Activated CD4-positive, alpha-beta memory T cell treated with anti-CD3 and anti-CD28 coated beads for 36 hours (primary cell): ENCODE measurements at regions not wholly inside any gene's neighbourhood (a gene's known extent, or its start where the extent isn't known, plus 50 kb on each side); places are given as distances from the start of the nearest gene placed in this dataset.
"Not testable (repeated sequence)": the region's sequence is repeated elsewhere in the genome, so short reads cannot be mapped to it uniquely, and the experiment has no call there.

Source experiments
- CTCF ChIA-PET: fragments of 350-600 bp; sonication (Branson Sonifier 250); formaldehyde crosslinking; loops from one replicate; lab custom pipeline; 2021; ENCODE audit warnings: antibody characterized with exemption, inconsistent platforms; lab: Charles Lee
- POLR2A ChIA-PET: fragments of 350-600 bp; sonication (Branson Sonifier 250); formaldehyde crosslinking; loops from one replicate; lab custom pipeline; 2021; ENCODE audit warnings: antibody characterized with exemption; lab: Charles Lee
- DNase-seq: peaks from one replicate; pipeline ENCODE4 v3.0.0-alpha.2; 2020
- H3K27ac Mint-ChIP-seq: one replicate; pipeline ENCODE4 v1.8.0; 2021; ENCODE audit warnings: mixed read lengths
- H3K27me3 Mint-ChIP-seq: one replicate; pipeline ENCODE4 v1.8.0; 2021; ENCODE audit warnings: mixed read lengths
- H3K36me3 Mint-ChIP-seq: one replicate; pipeline ENCODE4 v1.8.0; 2021; ENCODE audit warnings: mixed read lengths
- H3K4me1 Mint-ChIP-seq: one replicate; pipeline ENCODE4 v1.8.0; 2021; ENCODE audit warnings: low read depth, mixed read lengths
- H3K4me3 Mint-ChIP-seq: one replicate; pipeline ENCODE4 v1.8.0; 2021; ENCODE audit warnings: mild to moderate bottlenecking, mixed read lengths
- H3K9me3 Mint-ChIP-seq: one replicate; pipeline ENCODE4 v1.8.0; 2021; ENCODE audit warnings: mixed read lengths
- intact Hi-C: fragments of 100-400 bp; cut with micrococcal nuclease; formaldehyde crosslinking; loops from one replicate; pipeline ENCODE4 v1.15.1; 2023

- H3K36me3 Mint-ChIP-seq: no peaks in the 10 kb centered on the region
- ChIA-PET POLR2A (no interaction called here), CTCF (no interaction called here)
- H3K27ac Mint-ChIP-seq: no peak overlapping the region
- DNase-seq: no peak
- peaks cover 4% of the 10 kb centered on the region for H3K27me3 Mint-ChIP-seq
- H3K4me3 Mint-ChIP-seq: no peak overlapping the region
- intact Hi-C loops: no loop called here
- H3K9me3 Mint-ChIP-seq: peaks cover 2% of the 10 kb centered on the region
- peaks cover 3% of the 10 kb centered on the region for H3K4me1 Mint-ChIP-seq
Observed at GRCh38 chr6:154619146-154619545, 108.7 kb upstream of the CNKSR3 start.

GRCh38 chr6:154621686-154622085, 111.2 kb upstream of the CNKSR3 start:
- Mint-ChIP-seq H3K27me3 (peaks cover 4% of the 10 kb centered on the region), H3K36me3 (peaks cover 3% of the 10 kb centered on the region), H3K9me3 (peaks cover 13% of the 10 kb centered on the region), H3K4me1 (peaks cover 3% of the 10 kb centered on the region), H3K4me3 (no peak overlapping the region), H3K27ac (no peak overlapping the region)
- no peak for DNase-seq
- ChIA-PET POLR2A (no interaction called here), CTCF (no interaction called here)
- intact Hi-C loops: no loop called here

GRCh38 chr6:154622618-154623336, 110.4 kb upstream of the SCAF8 start:
- CTCF ChIA-PET: no interaction called here

GRCh38 chr6:154623391-154623790, 109.8 kb upstream of the SCAF8 start:
- intact Hi-C loops: no loop called here
- peaks cover 3% of the 10 kb centered on the region for H3K4me1 Mint-ChIP-seq
- H3K4me3 Mint-ChIP-seq: no peak overlapping the region
- H3K9me3 Mint-ChIP-seq: peaks cover 13% of the 10 kb centered on the region
- H3K27me3 Mint-ChIP-seq: peaks cover 4% of the 10 kb centered on the region
- CTCF ChIA-PET: no interaction called here
- no peak for DNase-seq
- H3K36me3 Mint-ChIP-seq: peaks cover 3% of the 10 kb centered on the region
- H3K27ac Mint-ChIP-seq: no peak overlapping the region
- POLR2A ChIA-PET: no interaction called here

More at GRCh38 chr6:154622618-154623336, 110.4 kb upstream of the SCAF8 start:
- Mint-ChIP-seq H3K4me3 (no peak overlapping the region), H3K36me3 (peaks cover 3% of the 10 kb centered on the region), H3K9me3 (peaks cover 13% of the 10 kb centered on the region), H3K27me3 (peaks cover 4% of the 10 kb centered on the region), H3K4me1 (peaks cover 3% of the 10 kb centered on the region), H3K27ac (no peak overlapping the region)
- POLR2A ChIA-PET: no interaction called here
- intact Hi-C loops: no loop called here
- DNase-seq: no peak

- intact Hi-C loops: no loop called here
- Mint-ChIP-seq H3K27ac (no peak overlapping the region), H3K27me3 (peaks cover 3% of the 10 kb centered on the region), H3K4me1 (peaks cover 2% of the 10 kb centered on the region), H3K36me3 (peaks cover 3% of the 10 kb centered on the region), H3K4me3 (no peak overlapping the region), H3K9me3 (peaks cover 13% of the 10 kb centered on the region)
- POLR2A ChIA-PET: interaction anchor here (0.6 kb wide), 2 partner anchors 238 to 463 kb away, joined by 3 read pairs; no protein-coding TSS in a partner anchor
- DNase-seq: no peak
- CTCF ChIA-PET: no interaction called here
Observed at GRCh38 chr6:154624038-154624599, 109.1 kb upstream of the SCAF8 start.

GRCh38 chr6:154624727-154625126, 108.5 kb upstream of the SCAF8 start:
- CTCF ChIA-PET: interaction anchor here (1.2 kb wide), 1 partner anchor 51 kb away, joined by 3 read pairs; no protein-coding TSS in a partner anchor
- DNase-seq, H3K4me1 Mint-ChIP-seq, intact Hi-C loops, H3K4me3 Mint-ChIP-seq, H3K27ac Mint-ChIP-seq, H3K27me3 Mint-ChIP-seq, H3K36me3 Mint-ChIP-seq: not testable (repeated sequence)
- H3K9me3 Mint-ChIP-seq: peaks cover 13% of the 10 kb centered on the region
- POLR2A ChIA-PET: interaction anchor here (0.6 kb wide), 1 partner anchor 462 kb away, joined by 3 read pairs; no protein-coding TSS in a partner anchor

GRCh38 chr6:154625721-154626120, 107.5 kb upstream of the SCAF8 start:
- no peak overlapping the region for H3K27ac Mint-ChIP-seq
- intact Hi-C loops: no loop called here
- peaks cover 3% of the 10 kb centered on the region for H3K27me3 Mint-ChIP-seq
- POLR2A ChIA-PET: no interaction called here
- H3K4me1 Mint-ChIP-seq: no peaks in the 10 kb centered on the region
- DNase-seq: no peak
- H3K36me3 Mint-ChIP-seq: peaks cover 3% of the 10 kb centered on the region
- no peak overlapping the region for H3K4me3 Mint-ChIP-seq
- CTCF ChIA-PET: interaction anchor here (0.6 to 1.2 kb wide), 2 partner anchors 50 to 58 kb away, joined by 3 read pairs; no protein-coding TSS in a partner anchor
- peaks cover 13% of the 10 kb centered on the region for H3K9me3 Mint-ChIP-seq

- Mint-ChIP-seq H3K9me3 (peaks cover 19% of the 10 kb centered on the region), H3K36me3 (peaks cover 3% of the 10 kb centered on the region), H3K27me3 (peaks cover 16% of the 10 kb centered on the region), H3K4me3 (no peak overlapping the region), H3K4me1 (no peaks in the 10 kb centered on the region), H3K27ac (no peak overlapping the region)
- intact Hi-C loops: no loop called here
- ChIA-PET CTCF (no interaction called here), POLR2A (interaction anchor here (0.7 kb wide), 1 partner anchor 49 kb away, joined by 4 read pairs; no protein-coding TSS in a partner anchor)
- DNase-seq: no peak
Observed at GRCh38 chr6:154629127-154629526, 104.1 kb upstream of the SCAF8 start.

GRCh38 chr6:154632119-154632518, 101.1 kb upstream of the SCAF8 start:
- Mint-ChIP-seq H3K36me3 (no peaks in the 10 kb centered on the region), H3K27ac (no peak overlapping the region)

GRCh38 chr6:154637392-154637791, 95.8 kb upstream of the SCAF8 start:
- peaks cover 9% of the 10 kb centered on the region for H3K27me3 Mint-ChIP-seq
- H3K9me3 Mint-ChIP-seq: peaks cover 13% of the 10 kb centered on the region
- no peak overlapping the region for H3K27ac Mint-ChIP-seq
- DNase-seq: no peak
- no peaks in the 10 kb centered on the region for H3K36me3 Mint-ChIP-seq
- ChIA-PET CTCF (no interaction called here), POLR2A (no interaction called here)
- H3K4me1 Mint-ChIP-seq: no peaks in the 10 kb centered on the region
- intact Hi-C loops: no loop called here
- no peak overlapping the region for H3K4me3 Mint-ChIP-seq

More at GRCh38 chr6:154632119-154632518, 101.1 kb upstream of the SCAF8 start:
- no peak for DNase-seq
- peaks cover 8% of the 10 kb centered on the region for H3K9me3 Mint-ChIP-seq
- POLR2A ChIA-PET: no interaction called here
- intact Hi-C loops: no loop called here
- CTCF ChIA-PET: no interaction called here
- peaks cover 16% of the 10 kb centered on the region for H3K27me3 Mint-ChIP-seq
- no peaks in the 10 kb centered on the region for H3K4me1 Mint-ChIP-seq
- no peak overlapping the region for H3K4me3 Mint-ChIP-seq

- Mint-ChIP-seq H3K4me3 (no peak overlapping the region), H3K36me3 (no peaks in the 10 kb centered on the region), H3K9me3 (peaks cover 11% of the 10 kb centered on the region), H3K27ac (no peak overlapping the region), H3K27me3 (peaks cover 3% of the 10 kb centered on the region), H3K4me1 (no peaks in the 10 kb centered on the region)
- POLR2A ChIA-PET: no interaction called here
- CTCF ChIA-PET: no interaction called here
- no peak for DNase-seq
- intact Hi-C loops: no loop called here
Observed at GRCh38 chr6:154638369-154638768, 94.8 kb upstream of the SCAF8 start.

- CTCF ChIA-PET, intact Hi-C loops, H3K36me3 Mint-ChIP-seq, H3K4me1 Mint-ChIP-seq, H3K9me3 Mint-ChIP-seq, DNase-seq, POLR2A ChIA-PET, H3K27ac Mint-ChIP-seq, H3K4me3 Mint-ChIP-seq, H3K27me3 Mint-ChIP-seq: not testable (repeated sequence)
Observed at GRCh38 chr6:154639196-154639595, 94.0 kb upstream of the SCAF8 start.
